Neural cell (in vitro differentiated cells): ENCODE measurements at regions not wholly inside any gene's neighbourhood (a gene's known extent, or its start where the extent isn't known, plus 50 kb on each side); places are given as distances from the start of the nearest gene placed in this dataset.

Experiments
- H2AFZ ChIP-seq: fragments of 200-600, 300-800 bp; sonication (generic), shearing (Covaris generic); 2 replicates; pipeline ENCODE4 v1.6.0; 2014; ENCODE audit warnings: low read depth, mild to moderate bottlenecking, antibody characterized with exemption, low read length, moderate library complexity
- H3F3A ChIP-seq: fragments of 200-600 bp; shearing (Covaris generic); 2 replicates; pipeline ENCODE4 v1.6.1; 2016; ENCODE audit warnings: mild to moderate bottlenecking, moderate library complexity, mixed read lengths, antibody characterized with exemption, low read length; ENCODE audit not compliant: insufficient read depth, poor library complexity, severe bottlenecking
- H3K27ac ChIP-seq: fragments of 200-600, 300-800 bp; sonication (generic), shearing (Covaris generic); 2 replicates; pipeline ENCODE4 v1.5.1; 2014; ENCODE audit warnings: mild to moderate bottlenecking, low read length, moderate library complexity
- H3K27me3 ChIP-seq: fragments of 300-800, 200-600 bp; sonication (generic), shearing (Covaris generic); 2 replicates; pipeline ENCODE4 v1.6.0; 2014; ENCODE audit warnings: mild to moderate bottlenecking, low read depth, low read length, moderate library complexity; ENCODE audit not compliant: insufficient read depth
- H3K36me3 ChIP-seq: fragments of 300-800, 200-600 bp; sonication (generic), shearing (Covaris generic); 2 replicates; pipeline ENCODE4 v1.5.1; 2014; ENCODE audit warnings: mild to moderate bottlenecking, antibody characterized with exemption, low read length, moderate library complexity; ENCODE audit not compliant: insufficient read depth
- H3K4me2 ChIP-seq: fragments of 300-800, 200-600 bp; sonication (generic), shearing (Covaris generic); 2 replicates; pipeline ENCODE4 v1.6.0; 2014; ENCODE audit warnings: mild to moderate bottlenecking, low read length
- H3K4me3 ChIP-seq: fragments of 300-800, 200-600 bp; sonication (generic), shearing (Covaris generic); 2 replicates; pipeline ENCODE4 v1.5.1; 2014; ENCODE audit warnings: mild to moderate bottlenecking, low read length, moderate library complexity
- H3K79me2 ChIP-seq: fragments of 200-600 bp; shearing (Covaris generic); replicated peaks from 2 replicates; pipeline ENCODE4 v1.6.0; 2014; ENCODE audit warnings: mild to moderate bottlenecking, low read length, moderate library complexity; ENCODE audit not compliant: insufficient read depth
- H3K9ac ChIP-seq: fragments of 300-800, 200-600 bp; sonication (generic), shearing (Covaris generic); 2 replicates; pipeline ENCODE4 v1.6.1; 2016; ENCODE audit warnings: mild to moderate bottlenecking, low read length, mixed read lengths
- H3K9me2 ChIP-seq: fragments of 200-600 bp; shearing (Covaris generic); 2 replicates; pipeline ENCODE4 v1.6.1; 2016; ENCODE audit warnings: mild to moderate bottlenecking, low read length, mixed read lengths; ENCODE audit not compliant: insufficient read depth
- H3K9me3 ChIP-seq: fragments of 200-600, 300-800 bp; sonication (generic), shearing (Covaris generic); 2 replicates; pipeline ENCODE4 v1.6.1; 2016; ENCODE audit warnings: mild to moderate bottlenecking, mixed run types, low read length, moderate library complexity, mixed read lengths
- H4K20me1 ChIP-seq: fragments of 200-600 bp; shearing (Covaris generic); 2 replicates; pipeline ENCODE4 v1.6.1; 2016; ENCODE audit warnings: mild to moderate bottlenecking, mixed run types; ENCODE audit not compliant: insufficient read depth
- CTCF ChIP-seq: fragments of 450-650 bp; IDR thresholded peaks from 2 replicates; pipeline ENCODE4 v1.5.1; 2014; ENCODE audit warnings: antibody characterized with exemption, mild to moderate bottlenecking, moderate library complexity; ENCODE audit not compliant: poor library complexity, severe bottlenecking
- EP300 ChIP-seq: fragments of 450-650 bp; conservative IDR thresholded peaks from 2 replicates; pipeline ENCODE4 v1.6.1; 2014; ENCODE audit warnings: antibody characterized with exemption, mild to moderate bottlenecking, moderate library complexity; ENCODE audit not compliant: poor library complexity, severe bottlenecking
- EZH2 ChIP-seq: fragments of 200-600, 300-800 bp; shearing (Covaris generic), sonication (generic); IDR thresholded peaks from 2 replicates; pipeline ENCODE4 v1.6.1; 2014; ENCODE audit warnings: antibody characterized with exemption, low read length, borderline replicate concordance, mild to moderate bottlenecking; ENCODE audit not compliant: insufficient read depth, poor library complexity, severe bottlenecking
- MXI1 ChIP-seq: fragments of 450-650 bp; conservative IDR thresholded peaks from 2 replicates; pipeline ENCODE4 v1.6.1; 2014; ENCODE audit warnings: antibody characterized with exemption, mild to moderate bottlenecking; ENCODE audit not compliant: poor library complexity, severe bottlenecking
- POLR2AphosphoS5 ChIP-seq: IDR thresholded peaks from 2 replicates; pipeline ENCODE4 v1.6.1; 2012
- RAD21 ChIP-seq: fragments of 450-650 bp; conservative IDR thresholded peaks from 2 replicates; pipeline ENCODE4 v1.6.1; 2014; ENCODE audit warnings: antibody characterized with exemption, mild to moderate bottlenecking, moderate library complexity
- REST ChIP-seq: IDR thresholded peaks from 2 replicates; pipeline ENCODE4 v1.6.1; 2012; ENCODE audit warnings: borderline replicate concordance
- SMC3 ChIP-seq: fragments of 450-650 bp; conservative IDR thresholded peaks from 2 replicates; pipeline ENCODE4 v1.6.1; 2014; ENCODE audit warnings: antibody characterized with exemption, mild to moderate bottlenecking, moderate library complexity; ENCODE audit not compliant: poor library complexity
- TAF1 ChIP-seq: IDR thresholded peaks from 2 replicates; pipeline ENCODE4 v1.6.1; 2012; ENCODE audit warnings: low read depth

- no peaks in the 10 kb centered on the region for H3F3A ChIP-seq
- H3K9me2 ChIP-seq, result no peaks in the 10 kb centered on the region
- no peak overlapping the region for H3K4me3 ChIP-seq
- TF ChIP-seq SMC3, result no peak
- no peak for TF ChIP-seq MXI1
- no peak for TF ChIP-seq EZH2
- no peaks in the 10 kb centered on the region for H3K27me3 ChIP-seq
- H3K9me3 ChIP-seq, result no peaks in the 10 kb centered on the region
- H3K9ac ChIP-seq, result no peak overlapping the region
- no peak overlapping the region for H2AFZ ChIP-seq
- no peak overlapping the region for H3K4me2 ChIP-seq
- H3K27ac ChIP-seq, result no peak overlapping the region
- H3K79me2 ChIP-seq, result no peaks in the 10 kb centered on the region
- H4K20me1 ChIP-seq, result no peaks in the 10 kb centered on the region
- no peaks in the 10 kb centered on the region for H3K36me3 ChIP-seq
Measured at GRCh38 chr11:96960926-96961325, 571.1 kb downstream of the JRKL start.

DNA sequence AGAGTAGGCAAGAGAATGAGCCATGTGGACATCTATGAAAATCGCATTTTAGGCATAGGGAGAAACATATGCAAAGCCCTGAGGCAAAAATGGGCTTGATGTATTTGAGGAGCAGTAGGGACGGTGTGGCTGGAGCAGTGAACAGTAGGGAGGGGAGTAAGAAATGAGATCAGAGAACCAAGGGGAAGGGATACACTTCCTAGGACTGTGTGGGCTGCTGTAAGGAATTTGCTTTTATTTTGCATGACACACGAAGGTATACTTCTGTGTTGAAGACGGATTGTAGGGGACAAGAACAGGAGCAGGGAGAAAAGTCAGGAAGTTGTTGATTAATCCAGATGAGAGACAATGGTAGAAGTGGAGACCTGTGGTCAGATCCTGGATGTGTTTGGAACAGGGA is 572.1 kb downstream of the JRKL start:
- Histone ChIP-seq H3K4me2 (no peak overlapping the region), H3F3A (no peaks in the 10 kb centered on the region), H3K27ac (no peak overlapping the region), H3K4me3 (no peak overlapping the region), H3K9me2 (no peaks in the 10 kb centered on the region), H3K27me3 (no peaks in the 10 kb centered on the region), H3K9ac (no peak overlapping the region), H4K20me1 (no peaks in the 10 kb centered on the region), H2AFZ (no peak overlapping the region), H3K36me3 (no peaks in the 10 kb centered on the region), H3K79me2 (no peaks in the 10 kb centered on the region), H3K9me3 (no peaks in the 10 kb centered on the region)
- no peak for TF ChIP-seq CTCF

- Histone ChIP-seq H3K79me2 (no peaks in the 10 kb centered on the region), H3K4me3 (no peak overlapping the region), H3F3A (no peaks in the 10 kb centered on the region), H3K9me2 (no peaks in the 10 kb centered on the region), H3K9me3 (no peaks in the 10 kb centered on the region), H3K27ac (no peak overlapping the region), H3K36me3 (no peaks in the 10 kb centered on the region), H4K20me1 (no peaks in the 10 kb centered on the region), H2AFZ (no peak overlapping the region), H3K27me3 (no peaks in the 10 kb centered on the region), H3K4me2 (no peak overlapping the region), H3K9ac (no peak overlapping the region)
- TF ChIP-seq SMC3, result no peak
- TF ChIP-seq TAF1, result no peak
- TF ChIP-seq CTCF, result no peak
- TF ChIP-seq POLR2AphosphoS5, result no peak
- TF ChIP-seq EZH2, result no peak
- no peak for TF ChIP-seq MXI1
- TF ChIP-seq REST, result no peak
- TF ChIP-seq RAD21, result no peak
- TF ChIP-seq EP300, result no peak
Measured at GRCh38 chr11:96963375-96963774, 573.6 kb downstream of the JRKL start.
